H1 (cell line): ENCODE measurements at regions not wholly inside any gene's neighbourhood (a gene's known extent, or its start where the extent isn't known, plus 50 kb on each side); places are given as distances from the start of the nearest gene placed in this dataset.

ENCODE experiments used
- CTCF ChIA-PET: fragments of 300-600 bp; sonication (Branson Sonifier 250); formaldehyde crosslinking; loops from one replicate; lab custom pipeline; 2021; ENCODE audit not compliant: partially characterized antibody; lab: Charles Lee
- POLR2A ChIA-PET: fragments of 300-600 bp; sonication (Branson Sonifier 250); formaldehyde crosslinking; loops from one replicate; lab custom pipeline; 2021; ENCODE audit warnings: inconsistent platforms; ENCODE audit not compliant: partially characterized antibody; lab: Charles Lee
- DNase-seq, 2 experiments: peaks; one replicate each; pipeline versions ENCODE4 v3.0.0 to v3.0.0-alpha.2; 2010 to 2022; ENCODE audit warnings: low spot score in 2 of 2, low read depth in 1 of 2, mixed read lengths in 1 of 2
- FAIRE-seq: peaks from 2 replicates; lab custom pipeline; 2011; peaks lifted over from hg19 to GRCh38; lab: Jason Lieb, UNC
- H2AFZ ChIP-seq: 2 replicates; pipeline ENCODE4 v1.8.1; 2012; ENCODE audit warnings: low read length, inconsistent platforms
- H2AK5ac ChIP-seq: 2 replicates; pipeline ENCODE4 v1.6.1; 2013; ENCODE audit warnings: low read depth, low read length
- H2BK120ac ChIP-seq: replicated peaks from 2 replicates; pipeline ENCODE3; 2013; ENCODE audit warnings: low read depth, low read length, inconsistent platforms
- H2BK12ac ChIP-seq: 2 replicates; pipeline ENCODE4 v1.6.1; 2013; ENCODE audit warnings: low read depth, low read length
- H2BK15ac ChIP-seq: 2 replicates; pipeline ENCODE4 v1.6.1; 2013; ENCODE audit warnings: low read length
- H2BK20ac ChIP-seq: 2 replicates; pipeline ENCODE4 v1.6.1; 2013; ENCODE audit warnings: low read length
- H2BK5ac ChIP-seq: 2 replicates; pipeline ENCODE4 v1.6.1; 2013; ENCODE audit warnings: low read depth, low read length
- H3K14ac ChIP-seq: 2 replicates; pipeline ENCODE4 v1.6.1; 2013; ENCODE audit warnings: inconsistent platforms; ENCODE audit not compliant: insufficient read length
- H3K18ac ChIP-seq: 2 replicates; pipeline ENCODE4 v1.6.1; 2013; ENCODE audit warnings: low read length; ENCODE audit errors: extremely low read depth
- H3K23ac ChIP-seq: 2 replicates; pipeline ENCODE4 v1.6.1; 2013; ENCODE audit warnings: inconsistent platforms; ENCODE audit not compliant: insufficient read length
- H3K23me2 ChIP-seq: 2 replicates; pipeline ENCODE4 v1.6.1; 2013; ENCODE audit warnings: low read depth, low read length
- H3K27ac ChIP-seq: 2 replicates; pipeline ENCODE4 v1.6.1; 2011; ENCODE audit warnings: low read depth, low read length, inconsistent platforms
- H3K27me3 ChIP-seq, 4 experiments: replicated peaks in 1 of 4; 1 replicate in 1 of 4; 2 replicates in 3 of 4; pipeline versions ENCODE4 v1.6.1 to v1.8.1; 2011 to 2013; ENCODE audit warnings: low read length in 3 of 4, mild to moderate bottlenecking in 3 of 4, inconsistent platforms in 2 of 4, mixed read lengths in 2 of 4, moderate library complexity in 1 of 4; ENCODE audit not compliant: control insufficient read depth in 3 of 4, insufficient read depth in 3 of 4; ENCODE audit errors: extremely low read depth in 1 of 4
- H3K36me3 ChIP-seq, 4 experiments: 2 replicates each; pipeline versions ENCODE4 v1.6.1 to v1.8.1; 2011 to 2013; ENCODE audit warnings: mild to moderate bottlenecking in 4 of 4, low read length in 3 of 4, moderate library complexity in 2 of 4, control low read depth in 1 of 4, inconsistent platforms in 1 of 4; ENCODE audit not compliant: insufficient read depth in 4 of 4, control insufficient read depth in 2 of 4
- H3K4ac ChIP-seq: replicated peaks from 2 replicates; pipeline ENCODE3; 2013; ENCODE audit warnings: low read length, low read depth, mixed read lengths, inconsistent platforms; ENCODE audit not compliant: insufficient read length
- H3K4me1 ChIP-seq, 4 experiments: replicated peaks in 1 of 4; 1 replicate in 1 of 4; 2 replicates in 3 of 4; pipeline versions ENCODE4 v1.6.1 to v1.8.1; 2011 to 2013; ENCODE audit warnings: low read length in 3 of 4, inconsistent platforms in 2 of 4, mixed read lengths in 1 of 4; ENCODE audit not compliant: insufficient read depth in 4 of 4, control insufficient read depth in 3 of 4
- H3K4me2 ChIP-seq, 2 experiments: 2 replicates each; pipeline versions ENCODE4 v1.6.1 to v1.8.1; 2011 to 2013; ENCODE audit warnings: low read depth in 2 of 2, low read length in 2 of 2, control low read depth in 1 of 2, inconsistent platforms in 1 of 2, mild to moderate bottlenecking in 1 of 2; ENCODE audit not compliant: insufficient read depth in 1 of 2
- H3K4me3 ChIP-seq, 4 experiments: fragments of 200-600, 300-600 bp in 1 of 4; sonication (generic), shearing (Covaris generic), sonication (Bioruptor Twin) in 1 of 4; 2 replicates each; pipeline versions ENCODE4 v1.5.1 to v1.8.1; 2011 to 2016; ENCODE audit warnings: low read length in 4 of 4, low read depth in 3 of 4, control low read depth in 2 of 4, inconsistent platforms in 2 of 4, mild to moderate bottlenecking in 2 of 4, mixed read lengths in 1 of 4, moderate library complexity in 1 of 4; ENCODE audit not compliant: insufficient read depth in 2 of 4; ENCODE audit errors: extremely low read depth in 1 of 4
- H3K56ac ChIP-seq: replicated peaks from 2 replicates; pipeline ENCODE3; 2013; ENCODE audit warnings: low read depth, mild to moderate bottlenecking, mixed read lengths, low read length, inconsistent platforms; ENCODE audit not compliant: insufficient read length
- H3K79me1 ChIP-seq: 2 replicates; pipeline ENCODE4 v1.6.1; 2013; ENCODE audit warnings: low read depth, low read length, control low read depth
- H3K79me2 ChIP-seq, 2 experiments: 2 replicates each; pipeline versions ENCODE4 v1.6.1 to v1.8.1; 2012 to 2013; ENCODE audit warnings: low read length in 2 of 2, mild to moderate bottlenecking in 2 of 2, inconsistent platforms in 1 of 2; ENCODE audit not compliant: insufficient read depth in 2 of 2, control insufficient read depth in 1 of 2
- H3K9ac ChIP-seq, 4 experiments: replicated peaks in 1 of 4; 1 replicate in 1 of 4; 2 replicates in 3 of 4; pipeline versions ENCODE4 v1.6.1 to v1.8.1; 2011 to 2013; ENCODE audit warnings: low read depth in 3 of 4, low read length in 3 of 4, control low read depth in 2 of 4, mild to moderate bottlenecking in 2 of 4, moderate library complexity in 2 of 4, inconsistent platforms in 1 of 4; ENCODE audit errors: extremely low read depth in 1 of 4
- H3K9me3 ChIP-seq, 2 experiments: 2 replicates each; pipeline versions ENCODE4 v1.6.1 to v1.8.1; 2012 to 2013; ENCODE audit warnings: mild to moderate bottlenecking in 2 of 2, moderate library complexity in 2 of 2, control low read depth in 1 of 2, inconsistent platforms in 1 of 2, low read depth in 1 of 2, low read length in 1 of 2, mixed read lengths in 1 of 2; ENCODE audit not compliant: insufficient read depth in 2 of 2
- H4K20me1 ChIP-seq, 2 experiments: replicated peaks in 1 of 2; 2 replicates each; pipeline versions ENCODE3 to v1.8.1; 2011 to 2013; ENCODE audit warnings: inconsistent platforms in 2 of 2, low read length in 2 of 2, mild to moderate bottlenecking in 1 of 2; ENCODE audit not compliant: insufficient read depth in 2 of 2, control insufficient read depth in 1 of 2
- H4K5ac ChIP-seq: 2 replicates; pipeline ENCODE4 v1.6.1; 2013; ENCODE audit warnings: low read length, low read depth, mixed read lengths, inconsistent platforms; ENCODE audit not compliant: insufficient read length
- H4K8ac ChIP-seq: 2 replicates; pipeline ENCODE4 v1.8.0; 2013; ENCODE audit warnings: mild to moderate bottlenecking, moderate library complexity, low read length, inconsistent platforms; ENCODE audit not compliant: insufficient read depth; ENCODE audit errors: extremely low read depth
- H4K91ac ChIP-seq: replicated peaks from 2 replicates; pipeline ENCODE3; 2013; ENCODE audit warnings: low read length, mixed read lengths, inconsistent platforms; ENCODE audit not compliant: insufficient read length
- CEBPB ChIP-seq: IDR thresholded peaks from 2 replicates; pipeline ENCODE4 v1.6.1; 2012; ENCODE audit warnings: low read depth, low read length
- GABPA ChIP-seq: IDR thresholded peaks from 2 replicates; pipeline ENCODE4 v1.6.1; 2011; ENCODE audit warnings: mild to moderate bottlenecking, low read length, moderate library complexity, borderline replicate concordance; ENCODE audit not compliant: insufficient read depth
- RNF2 ChIP-seq: fragments of 200-900, 300-1000 bp; sonication (generic); IDR thresholded peaks from 2 replicates; pipeline ENCODE4 v1.7.1; 2016; ENCODE audit warnings: borderline replicate concordance, low read depth, mild to moderate bottlenecking, antibody characterized with exemption, low read length; ENCODE audit not compliant: poor library complexity, severe bottlenecking; ENCODE audit errors: missing control alignments
- SIRT6 ChIP-seq: IDR thresholded peaks from one replicate; pipeline ENCODE4 v1.7.1; 2012; ENCODE audit warnings: low read length, inconsistent platforms
- SP2 ChIP-seq: IDR thresholded peaks from 2 replicates; pipeline ENCODE4 v1.6.1; 2012; ENCODE audit warnings: mild to moderate bottlenecking, low read length, inconsistent platforms
- TAF7 ChIP-seq: optimal IDR thresholded peaks from 2 replicates; pipeline ENCODE3; 2011; ENCODE audit warnings: low read depth, mild to moderate bottlenecking, inconsistent platforms, low read length, moderate library complexity, borderline replicate concordance
- WGBS, 2 experiments: shearing (Covaris generic) in 1 of 2; methylation state at CpG; one replicate each; pipeline versions ENCODE4 v1.1.6 to v1.1.7; 2013 to 2015; ENCODE audit warnings: low lambda C conversion rate in 2 of 2, mixed read lengths in 2 of 2, inconsistent platforms in 1 of 2, low coverage in 1 of 2, missing lambda C conversion rate in 1 of 2; ENCODE audit not compliant: insufficient replicate concordance in 2 of 2, insufficient coverage in 1 of 2, insufficient read length in 1 of 2; ENCODE audit errors: extremely low coverage in 1 of 2, missing lambda C conversion rate in 1 of 2; 5-methylcytosine and 5-hydroxymethylcytosine counted together
- TF ChIP-seq, protein P1 (sequence below), 3 experiments: IDR thresholded peaks; 1 replicate in 2 of 3; 2 replicates in 1 of 3; pipeline versions ENCODE4 v1.5.1 to v1.6.1; 2011; ENCODE audit warnings: low read length in 3 of 3, mild to moderate bottlenecking in 3 of 3, inconsistent platforms in 2 of 3, low read depth in 1 of 3, moderate library complexity in 1 of 3; ENCODE audit not compliant: insufficient read depth in 1 of 3; ENCODE audit errors: control extremely low read depth in 1 of 3

DNA sequence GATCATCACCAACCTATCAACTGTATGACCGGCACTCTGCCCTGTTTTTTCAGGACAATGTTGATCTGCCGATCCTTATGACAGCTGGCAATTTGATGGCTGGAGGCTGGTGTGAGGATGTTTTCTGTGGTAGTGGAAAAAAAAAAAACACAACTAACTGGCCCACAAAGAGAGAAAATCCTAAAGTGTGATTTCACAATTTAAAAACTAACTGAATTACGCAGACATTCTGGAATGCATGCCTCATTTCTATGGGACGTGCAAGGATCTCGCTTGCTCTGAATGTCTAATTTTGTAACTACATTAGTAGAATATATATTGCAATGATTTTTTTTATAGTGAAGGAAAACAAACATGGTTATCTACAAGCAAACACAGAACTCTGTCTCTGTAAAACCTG lies 590.5 kb downstream of the ETS1 start:
- H4K91ac ChIP-seq = no peak overlapping the region
- no peaks in the 10 kb centered on the region for H3K9me3 ChIP-seq
- H3K27me3 ChIP-seq = no peaks in the 10 kb centered on the region
- H3K4me2 ChIP-seq = no peak overlapping the region
- no peak overlapping the region for H2AFZ ChIP-seq
- H3K14ac ChIP-seq = no peak overlapping the region
- POLR2A ChIA-PET = no interaction called here
- H2AK5ac ChIP-seq = no peak overlapping the region
- TF ChIP-seq SP2 = no peak
- TF ChIP-seq CEBPB = no peak
- TF ChIP-seq TAF7 = no peak
- TF ChIP-seq, protein P1, sequence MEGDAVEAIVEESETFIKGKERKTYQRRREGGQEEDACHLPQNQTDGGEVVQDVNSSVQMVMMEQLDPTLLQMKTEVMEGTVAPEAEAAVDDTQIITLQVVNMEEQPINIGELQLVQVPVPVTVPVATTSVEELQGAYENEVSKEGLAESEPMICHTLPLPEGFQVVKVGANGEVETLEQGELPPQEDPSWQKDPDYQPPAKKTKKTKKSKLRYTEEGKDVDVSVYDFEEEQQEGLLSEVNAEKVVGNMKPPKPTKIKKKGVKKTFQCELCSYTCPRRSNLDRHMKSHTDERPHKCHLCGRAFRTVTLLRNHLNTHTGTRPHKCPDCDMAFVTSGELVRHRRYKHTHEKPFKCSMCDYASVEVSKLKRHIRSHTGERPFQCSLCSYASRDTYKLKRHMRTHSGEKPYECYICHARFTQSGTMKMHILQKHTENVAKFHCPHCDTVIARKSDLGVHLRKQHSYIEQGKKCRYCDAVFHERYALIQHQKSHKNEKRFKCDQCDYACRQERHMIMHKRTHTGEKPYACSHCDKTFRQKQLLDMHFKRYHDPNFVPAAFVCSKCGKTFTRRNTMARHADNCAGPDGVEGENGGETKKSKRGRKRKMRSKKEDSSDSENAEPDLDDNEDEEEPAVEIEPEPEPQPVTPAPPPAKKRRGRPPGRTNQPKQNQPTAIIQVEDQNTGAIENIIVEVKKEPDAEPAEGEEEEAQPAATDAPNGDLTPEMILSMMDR (IDR thresholded peaks at IDR 0.05; ENCODE audit: control extremely low read depth in 1 of 3, insufficient read depth in 1 of 3, low read depth in 1 of 3, low read length in 3 of 3) = no peak
- TF ChIP-seq GABPA = no peak
- TF ChIP-seq SIRT6 = no peak
- no peak for TF ChIP-seq RNF2
- TF ChIP-seq, all 59 proteins: peak for 0
- Histone ChIP-seq H3K23me2 (no peaks in the 10 kb centered on the region), H2BK20ac (no peak overlapping the region), H4K20me1 (no peaks in the 10 kb centered on the region), H3K4ac (no peak overlapping the region), H2BK120ac (no peak overlapping the region), H4K8ac (no peak overlapping the region), H2BK12ac (no peak overlapping the region), H3K79me2 (no peaks in the 10 kb centered on the region), H3K36me3 (no peaks in the 10 kb centered on the region), H3K9ac (no peak overlapping the region), H3K27ac (no peak overlapping the region), H3K23ac (no peak overlapping the region), H4K5ac (no peak overlapping the region), H3K4me1 (no peaks in the 10 kb centered on the region), H3K79me1 (no peaks in the 10 kb centered on the region), H2BK5ac (no peak overlapping the region), H2BK15ac (no peak overlapping the region), H3K56ac (no peak overlapping the region), H3K18ac (no peak overlapping the region), H3K4me3 (no peak overlapping the region)
- CTCF ChIA-PET = interaction anchor here (0.5 kb wide), 1 partner anchor 406 kb away, joined by 4 read pairs; no protein-coding TSS in a partner anchor
- no peak for DNase-seq
- FAIRE-seq = no peak
- WGBS, 2 experiments = 94% methylated on average over 5 of the region's 5 CpGs; no CpG with 5 or more reads in 1 of the 2 experiments
